ENCODE measurements at regions not wholly inside any gene's neighbourhood (a gene's known extent, or its start where the extent isn't known, plus 50 kb on each side); places are given as distances from the start of the nearest gene placed in this dataset.
A peak's percentile ranks its signal among the peaks of the same experiment; 100 is the strongest.
"Not testable (repeated sequence)": the region's sequence is repeated elsewhere in the genome, so short reads cannot be mapped to it uniquely, and the experiment has no call there.

GRCh38 chr4:184335520-184335919 lies 117.8 kb upstream of the ENPP6 start:
- Histone ChIP-seq H3K27ac (ENCODE audit: low read depth, low read length) (no peak overlapping the region), H3K4me3 (ENCODE audit: low read depth in 1 of 2, low read length in 2 of 2) (no peak overlapping the region), H3K4me1 (ENCODE audit: insufficient read depth, low read length) (peaks cover 10% of the 10 kb centered on the region), H3K27me3 (ENCODE audit: control insufficient read depth in 1 of 2, insufficient read depth in 2 of 2, low read length in 2 of 2) (no peaks in the 10 kb centered on the region), H3K36me3 (ENCODE audit: insufficient read depth, low read length) (no peaks in the 10 kb centered on the region), H3K9ac (ENCODE audit: low read length) (no peak overlapping the region), H3K9me3 (ENCODE audit: low read length) (no peaks in the 10 kb centered on the region)

- not testable (repeated sequence) for H3K9ac ChIP-seq (ENCODE audit: low read length); H3K27ac ChIP-seq (ENCODE audit: low read depth, low read length); H3K9me3 ChIP-seq (ENCODE audit: low read length); H3K27me3 ChIP-seq (ENCODE audit: control insufficient read depth in 1 of 2, insufficient read depth in 2 of 2, low read length in 2 of 2); H3K4me1 ChIP-seq (ENCODE audit: insufficient read depth, low read length); H3K36me3 ChIP-seq (ENCODE audit: insufficient read depth, low read length); H3K4me3 ChIP-seq (ENCODE audit: low read depth in 1 of 2, low read length in 2 of 2)
Observed at GRCh38 chr4:184333446-184333845, 115.8 kb upstream of the ENPP6 start.

- H3K9me3 ChIP-seq (ENCODE audit: low read length), result no peaks in the 10 kb centered on the region
- H3K4me3 ChIP-seq (ENCODE audit: low read depth in 1 of 2, low read length in 2 of 2), result no peak overlapping the region
- peaks cover 10% of the 10 kb centered on the region for H3K4me1 ChIP-seq (ENCODE audit: insufficient read depth, low read length)
- no peaks in the 10 kb centered on the region for H3K27me3 ChIP-seq (ENCODE audit: control insufficient read depth in 1 of 2, insufficient read depth in 2 of 2, low read length in 2 of 2)
- H3K27ac ChIP-seq (ENCODE audit: low read depth, low read length), result peak overlapping the region; percentile 5
- H3K9ac ChIP-seq (ENCODE audit: low read length), result no peak overlapping the region
- no peaks in the 10 kb centered on the region for H3K36me3 ChIP-seq (ENCODE audit: insufficient read depth, low read length)
Observed at GRCh38 chr4:184331268-184331995, 113.8 kb upstream of the ENPP6 start.

GRCh38 chr4:184330517-184331094 lies 112.9 kb upstream of the ENPP6 start:
- H3K4me3 ChIP-seq (ENCODE audit: low read depth in 1 of 2, low read length in 2 of 2); H3K9ac ChIP-seq (ENCODE audit: low read length): not testable (repeated sequence)

GRCh38 chr4:184329659-184330400 lies 112.2 kb upstream of the ENPP6 start:
- H3K4me1 ChIP-seq (ENCODE audit: insufficient read depth, low read length), result peaks cover 10% of the 10 kb centered on the region
- H3K4me3 ChIP-seq (ENCODE audit: low read depth in 1 of 2, low read length in 2 of 2), result no peak overlapping the region
- H3K27ac ChIP-seq (ENCODE audit: low read depth, low read length), result no peak overlapping the region
- no peaks in the 10 kb centered on the region for H3K36me3 ChIP-seq (ENCODE audit: insufficient read depth, low read length)
- H3K9me3 ChIP-seq (ENCODE audit: low read length), result no peaks in the 10 kb centered on the region
- H3K27me3 ChIP-seq (ENCODE audit: control insufficient read depth in 1 of 2, insufficient read depth in 2 of 2, low read length in 2 of 2), result no peaks in the 10 kb centered on the region
- no peak overlapping the region for H3K9ac ChIP-seq (ENCODE audit: low read length)

More at GRCh38 chr4:184330517-184331094, 112.9 kb upstream of the ENPP6 start:
- not testable (repeated sequence) for H3K27me3 ChIP-seq (ENCODE audit: control insufficient read depth in 1 of 2, insufficient read depth in 2 of 2, low read length in 2 of 2); H3K36me3 ChIP-seq (ENCODE audit: insufficient read depth, low read length); H3K4me1 ChIP-seq (ENCODE audit: insufficient read depth, low read length); H3K27ac ChIP-seq (ENCODE audit: low read depth, low read length); H3K9me3 ChIP-seq (ENCODE audit: low read length)

- Histone ChIP-seq H3K4me3 (ENCODE audit: low read depth in 1 of 2, low read length in 2 of 2) (no peak overlapping the region), H3K36me3 (ENCODE audit: insufficient read depth, low read length) (no peaks in the 10 kb centered on the region), H3K9ac (ENCODE audit: low read length) (no peak overlapping the region), H3K9me3 (ENCODE audit: low read length) (no peaks in the 10 kb centered on the region), H3K4me1 (ENCODE audit: insufficient read depth, low read length) (peaks cover 10% of the 10 kb centered on the region), H3K27me3 (ENCODE audit: control insufficient read depth in 1 of 2, insufficient read depth in 2 of 2, low read length in 2 of 2) (no peaks in the 10 kb centered on the region), H3K27ac (ENCODE audit: low read depth, low read length) (no peak overlapping the region)
Observed at GRCh38 chr4:184329235-184329634, 111.6 kb upstream of the ENPP6 start.

GRCh38 chr4:184328022-184328736 lies 110.5 kb upstream of the ENPP6 start:
- Histone ChIP-seq H3K27ac (ENCODE audit: low read depth, low read length) (no peak overlapping the region), H3K9ac (ENCODE audit: low read length) (no peak overlapping the region), H3K36me3 (ENCODE audit: insufficient read depth, low read length) (no peaks in the 10 kb centered on the region), H3K27me3 (ENCODE audit: control insufficient read depth in 1 of 2, insufficient read depth in 2 of 2, low read length in 2 of 2) (no peaks in the 10 kb centered on the region), H3K9me3 (ENCODE audit: low read length) (no peaks in the 10 kb centered on the region), H3K4me3 (ENCODE audit: low read depth in 1 of 2, low read length in 2 of 2) (no peak overlapping the region), H3K4me1 (ENCODE audit: insufficient read depth, low read length) (peaks cover 10% of the 10 kb centered on the region)

GRCh38 chr4:184324939-184325477 lies 107.3 kb upstream of the ENPP6 start:
- Histone ChIP-seq H3K4me1 (ENCODE audit: insufficient read depth, low read length) (no peaks in the 10 kb centered on the region), H3K9ac (ENCODE audit: low read length) (no peak overlapping the region), H3K27ac (ENCODE audit: low read depth, low read length) (no peak overlapping the region), H3K27me3 (ENCODE audit: control insufficient read depth in 1 of 2, insufficient read depth in 2 of 2, low read length in 2 of 2) (no peaks in the 10 kb centered on the region), H3K36me3 (ENCODE audit: insufficient read depth, low read length) (no peaks in the 10 kb centered on the region), H3K4me3 (ENCODE audit: low read depth in 1 of 2, low read length in 2 of 2) (no peak overlapping the region), H3K9me3 (ENCODE audit: low read length) (no peaks in the 10 kb centered on the region)

GRCh38 chr4:184322328-184323025 lies 104.8 kb upstream of the ENPP6 start:
- H3K4me3 ChIP-seq (ENCODE audit: low read depth in 1 of 2, low read length in 2 of 2), result no peak overlapping the region
- H3K4me1 ChIP-seq (ENCODE audit: insufficient read depth, low read length), result no peaks in the 10 kb centered on the region
- no peak overlapping the region for H3K9ac ChIP-seq (ENCODE audit: low read length)
- H3K27me3 ChIP-seq (ENCODE audit: control insufficient read depth in 1 of 2, insufficient read depth in 2 of 2, low read length in 2 of 2), result no peaks in the 10 kb centered on the region
- H3K36me3 ChIP-seq (ENCODE audit: insufficient read depth, low read length), result no peaks in the 10 kb centered on the region
- H3K27ac ChIP-seq (ENCODE audit: low read depth, low read length), result no peak overlapping the region
- H3K9me3 ChIP-seq (ENCODE audit: low read length), result no peaks in the 10 kb centered on the region

GRCh38 chr4:184320631-184321030 lies 103.0 kb upstream of the ENPP6 start:
- no peaks in the 10 kb centered on the region for H3K27me3 ChIP-seq (ENCODE audit: control insufficient read depth in 1 of 2, insufficient read depth in 2 of 2, low read length in 2 of 2)
- H3K36me3 ChIP-seq (ENCODE audit: insufficient read depth, low read length), result no peaks in the 10 kb centered on the region
- no peak overlapping the region for H3K4me3 ChIP-seq (ENCODE audit: low read depth in 1 of 2, low read length in 2 of 2)
- H3K9ac ChIP-seq (ENCODE audit: low read length), result no peak overlapping the region
- no peaks in the 10 kb centered on the region for H3K4me1 ChIP-seq (ENCODE audit: insufficient read depth, low read length)
- no peak overlapping the region for H3K27ac ChIP-seq (ENCODE audit: low read depth, low read length)
- no peaks in the 10 kb centered on the region for H3K9me3 ChIP-seq (ENCODE audit: low read length)

- H3K4me3 ChIP-seq (ENCODE audit: low read depth in 1 of 2, low read length in 2 of 2), result no peak overlapping the region
- no peaks in the 10 kb centered on the region for H3K4me1 ChIP-seq (ENCODE audit: insufficient read depth, low read length)
- no peaks in the 10 kb centered on the region for H3K9me3 ChIP-seq (ENCODE audit: low read length)
- no peak overlapping the region for H3K27ac ChIP-seq (ENCODE audit: low read depth, low read length)
- no peak overlapping the region for H3K9ac ChIP-seq (ENCODE audit: low read length)
- no peaks in the 10 kb centered on the region for H3K27me3 ChIP-seq (ENCODE audit: control insufficient read depth in 1 of 2, insufficient read depth in 2 of 2, low read length in 2 of 2)
- H3K36me3 ChIP-seq (ENCODE audit: insufficient read depth, low read length), result no peaks in the 10 kb centered on the region
Observed at GRCh38 chr4:184318852-184319251, 101.2 kb upstream of the ENPP6 start.
